HCT116 (cell line): ENCODE measurements at regions not wholly inside any gene's neighbourhood (a gene's known extent, or its start where the extent isn't known, plus 50 kb on each side); places are given as distances from the start of the nearest gene placed in this dataset.

ENCODE experiments used
- ATAC-seq: fragments of 200-7000 bp; cut with Tn5 transposase; 2 replicates; pipeline ENCODE4 v1.9.1; 2020; ENCODE audit warnings: mild to moderate bottlenecking, moderate library complexity
- BruUV-seq: library from RNA; stranded (reverse); fragments of 400-500 nt; replicated peaks from 2 replicates; lab custom pipeline; 2021; lab: Mats Ljungman, UMichigan
- CTCF ChIA-PET: fragments of 300-600 bp; sonication (Branson Sonifier 250); formaldehyde crosslinking; loops from one replicate; lab custom pipeline; 2021; ENCODE audit warnings: antibody characterized with exemption; lab: Charles Lee
- POLR2A ChIA-PET: fragments of 300-600, 350-600 bp; sonication (Branson Sonifier 250); formaldehyde crosslinking; loops from one replicate; lab custom pipeline; 2021; ENCODE audit warnings: antibody characterized with exemption; lab: Charles Lee
- RAD21 ChIA-PET, 2 experiments: fragments of 300-600 bp; sonication (Branson Sonifier 250); formaldehyde crosslinking; loops; one replicate each; lab custom pipeline; 2023; ENCODE audit warnings: low total read pairs in 2 of 2; ENCODE audit not compliant: uncharacterized antibody in 2 of 2, unreplicated experiment in 2 of 2, low non-redundant PET in 1 of 2; lab: Charles Lee
- DNase-seq: peaks from one replicate; pipeline ENCODE4 v3.0.0-alpha.2; 2010; ENCODE audit warnings: low read depth, low spot score
- H2AFZ ChIP-seq: fragments of 200-600 bp; shearing (Covaris generic), sonication (generic); 2 replicates; pipeline ENCODE4 v1.6.1; 2017; ENCODE audit warnings: low read depth, mixed run types, mixed read lengths, antibody characterized with exemption, low read length; ENCODE audit not compliant: poor library complexity, severe bottlenecking
- H3K27ac ChIP-seq: 2 replicates; pipeline ENCODE4 v1.5.1; 2012; ENCODE audit warnings: low read depth, low read length
- H3K27me3 ChIP-seq: fragments of 200-600 bp; sonication (generic); 2 replicates; pipeline ENCODE4 v1.6.1; 2016; ENCODE audit warnings: mixed run types, low read length, mixed read lengths; ENCODE audit not compliant: insufficient read depth
- H3K36me3 ChIP-seq, 2 experiments: fragments of 200-500 bp in 1 of 2; fragments of 200-600 bp in 1 of 2; sonication (Bioruptor generic) in 1 of 2; sonication (generic) in 1 of 2; 2 replicates each; pipeline versions ENCODE4 v1.5.1 to v1.6.1; 2014 to 2016; ENCODE audit warnings: low read length in 2 of 2, inconsistent platforms in 1 of 2, mixed read lengths in 1 of 2, mixed run types in 1 of 2; ENCODE audit not compliant: insufficient read depth in 2 of 2, control insufficient read depth in 1 of 2
- H3K4me1 ChIP-seq, 2 experiments: fragments of 200-600 bp in 1 of 2; sonication (generic) in 1 of 2; 2 replicates each; pipeline versions ENCODE4 v1.5.1 to v1.6.1; 2012 to 2017; ENCODE audit warnings: low read length in 2 of 2, inconsistent platforms in 1 of 2, mild to moderate bottlenecking in 1 of 2, mixed read lengths in 1 of 2, mixed run types in 1 of 2, moderate library complexity in 1 of 2; ENCODE audit not compliant: insufficient read depth in 2 of 2, control insufficient read depth in 1 of 2
- H3K4me2 ChIP-seq: fragments of 200-600 bp; sonication (generic); 2 replicates; pipeline ENCODE4 v1.6.1; 2017; ENCODE audit warnings: mixed run types, low read length, mixed read lengths
- H3K4me3 ChIP-seq, 2 experiments: fragments of 200-600 bp in 1 of 2; sonication (generic) in 1 of 2; replicated peaks in 1 of 2; 2 replicates each; pipeline ENCODE4 v1.5.1; 2011 to 2016; ENCODE audit warnings: low read length in 2 of 2, control low read depth in 1 of 2, low read depth in 1 of 2, mild to moderate bottlenecking in 1 of 2, mixed read lengths in 1 of 2, mixed run types in 1 of 2
- H3K79me2 ChIP-seq: fragments of 200-600 bp; sonication (generic); 2 replicates; pipeline ENCODE4 v1.6.1; 2017; ENCODE audit warnings: mild to moderate bottlenecking, mixed run types, low read length, moderate library complexity, mixed read lengths; ENCODE audit not compliant: insufficient read depth
- H3K9ac ChIP-seq: fragments of 200-600 bp; sonication (generic); 2 replicates; pipeline ENCODE4 v1.6.1; 2016; ENCODE audit warnings: low read length, mixed read lengths
- H3K9me2 ChIP-seq: fragments of 200-600 bp; sonication (generic), shearing (Covaris generic); 2 replicates; pipeline ENCODE4 v1.6.1; 2017; ENCODE audit warnings: mixed run types, mild to moderate bottlenecking, moderate library complexity; ENCODE audit not compliant: insufficient read depth
- H3K9me3 ChIP-seq, 2 experiments: fragments of 200-500 bp in 1 of 2; fragments of 200-600 bp in 1 of 2; sonication (Bioruptor generic) in 1 of 2; sonication (generic) in 1 of 2; 2 replicates each; pipeline ENCODE4 v1.6.1; 2014 to 2017; ENCODE audit warnings: low read length in 2 of 2, mixed read lengths in 2 of 2, inconsistent platforms in 1 of 2, low read depth in 1 of 2, mild to moderate bottlenecking in 1 of 2, mixed run types in 1 of 2, moderate library complexity in 1 of 2; ENCODE audit not compliant: control insufficient read depth in 1 of 2, insufficient read depth in 1 of 2
- H4K20me1 ChIP-seq: fragments of 200-600 bp; sonication (generic), shearing (Covaris generic); 2 replicates; pipeline ENCODE4 v1.6.1; 2017; ENCODE audit warnings: mixed run types, mild to moderate bottlenecking, moderate library complexity; ENCODE audit not compliant: insufficient read depth
- CEBPB ChIP-seq: IDR thresholded peaks from 2 replicates; pipeline ENCODE4 v1.6.1; 2012; ENCODE audit warnings: low read depth
- ELF1 ChIP-seq: IDR thresholded peaks from 2 replicates; pipeline ENCODE4 v1.6.1; 2012; ENCODE audit warnings: low read depth, borderline replicate concordance
- EZH2 ChIP-seq: fragments of 200-600 bp; sonication (generic); IDR thresholded peaks from 2 replicates; pipeline ENCODE4 v1.6.1; 2017; ENCODE audit warnings: antibody characterized with exemption, mixed run types
- EZH2phosphoT487 ChIP-seq: fragments of 200-600 bp; IDR thresholded peaks from 2 replicates; pipeline ENCODE4 v1.6.1; 2018; ENCODE audit warnings: antibody characterized with exemption, borderline replicate concordance
- JUND ChIP-seq: IDR thresholded peaks from 2 replicates; pipeline ENCODE4 v1.6.1; 2012
- POLR2A ChIP-seq: IDR thresholded peaks from 2 replicates; pipeline ENCODE4 v1.7.0; 2011; ENCODE audit warnings: borderline replicate concordance; ENCODE audit not compliant: insufficient read depth, insufficient read length; ENCODE audit errors: extremely low read depth
- POLR2AphosphoS5 ChIP-seq: IDR thresholded peaks from 2 replicates; pipeline ENCODE4 v1.6.1; 2011; ENCODE audit warnings: mild to moderate bottlenecking, low read depth, low read length, moderate library complexity
- RAD21 ChIP-seq: IDR thresholded peaks from 2 replicates; pipeline ENCODE4 v1.6.1; 2012; ENCODE audit warnings: low read depth, mild to moderate bottlenecking
- SP1 ChIP-seq: IDR thresholded peaks from 2 replicates; pipeline ENCODE4 v1.6.1; 2012; ENCODE audit warnings: low read depth
- TCF7L2 ChIP-seq: IDR thresholded peaks from 2 replicates; pipeline ENCODE4 v1.7.0; 2011; ENCODE audit warnings: borderline replicate concordance, inconsistent platforms; ENCODE audit not compliant: insufficient read depth, insufficient read length; ENCODE audit errors: extremely low read depth
- YY1 ChIP-seq: IDR thresholded peaks from 2 replicates; pipeline ENCODE4 v1.6.1; 2011; ENCODE audit warnings: low read length, low read depth, moderate library complexity, mild to moderate bottlenecking; ENCODE audit not compliant: insufficient replicate concordance; ENCODE audit errors: extremely low read depth
- ZFX ChIP-seq: fragments of 450-650 bp; IDR thresholded peaks from 2 replicates; pipeline ENCODE4 v1.6.1; 2017
- ZNF274 ChIP-seq: fragments of 200-500 bp; sonication (Bioruptor generic); IDR thresholded peaks from 2 replicates; pipeline ENCODE4 v1.6.1; 2014; ENCODE audit warnings: mild to moderate bottlenecking, low read depth, low read length, inconsistent platforms
- intact Hi-C: fragments of 100-400 bp; cut with micrococcal nuclease; formaldehyde crosslinking; loops from 2 replicates; pipeline ENCODE4 v1.10.0; 2022
- TF ChIP-seq, protein P1 (sequence below): IDR thresholded peaks from 2 replicates; pipeline ENCODE4 v1.6.1; 2012
- TF ChIP-seq, protein P2 (sequence below): IDR thresholded peaks from 2 replicates; pipeline ENCODE4 v1.6.1; 2012; ENCODE audit warnings: low read depth
- TF ChIP-seq, protein P3 (sequence below), 3 experiments: fragments of 200-600 bp in 1 of 3; sonication (generic) in 1 of 3; IDR thresholded peaks in 2 of 3; conservative IDR thresholded peaks in 1 of 3; 2 replicates each; pipeline ENCODE4 v1.5.1; 2012 to 2017; ENCODE audit warnings: low read depth in 2 of 3, low read length in 2 of 3, antibody characterized with exemption in 1 of 3, borderline replicate concordance in 1 of 3, control low read depth in 1 of 3, mild to moderate bottlenecking in 1 of 3, mixed read lengths in 1 of 3, mixed run types in 1 of 3, moderate library complexity in 1 of 3; ENCODE audit not compliant: insufficient read depth in 1 of 3
- TF ChIP-seq, protein P4 (sequence below): IDR thresholded peaks from 2 replicates; pipeline ENCODE4 v1.6.1; 2012
- TF ChIP-seq, protein P5 (sequence below): IDR thresholded peaks from 2 replicates; pipeline ENCODE4 v1.6.1; 2011; ENCODE audit warnings: mild to moderate bottlenecking, low read length, moderate library complexity; ENCODE audit not compliant: insufficient replicate concordance; ENCODE audit errors: extremely low read depth

GRCh38 chr2:237259201-237259600 lies 154.8 kb downstream of the COL6A3 start:
- CTCF ChIA-PET: no interaction called here

More at GRCh38 chr2:237259201-237259600, 154.8 kb downstream of the COL6A3 start:
- H3K4me3 ChIP-seq: no peak overlapping the region
- intact Hi-C loops: no loop called here
- no TSS peak for BruUV-seq
- H3K9me3 ChIP-seq: no peaks in the 10 kb centered on the region
- no peak overlapping the region for H3K4me2 ChIP-seq
- H3K4me1 ChIP-seq: no peaks in the 10 kb centered on the region
- no peaks in the 10 kb centered on the region for H3K27me3 ChIP-seq
- POLR2A ChIA-PET: no interaction called here
- no peak overlapping the region for H3K9ac ChIP-seq
- no peak overlapping the region for H3K27ac ChIP-seq
- DNase-seq: no peak
- H3K9me2 ChIP-seq: no peaks in the 10 kb centered on the region
- no peaks in the 10 kb centered on the region for H4K20me1 ChIP-seq
- H3K79me2 ChIP-seq: no peaks in the 10 kb centered on the region
- RAD21 ChIA-PET: no interaction called here
- no peak for ATAC-seq
- H2AFZ ChIP-seq: no peak overlapping the region
- TF ChIP-seq, protein P1, sequence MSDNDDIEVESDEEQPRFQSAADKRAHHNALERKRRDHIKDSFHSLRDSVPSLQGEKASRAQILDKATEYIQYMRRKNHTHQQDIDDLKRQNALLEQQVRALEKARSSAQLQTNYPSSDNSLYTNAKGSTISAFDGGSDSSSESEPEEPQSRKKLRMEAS: no peak
- TF ChIP-seq ELF1 (no peak), EZH2 (no peak), SP1 (no peak), POLR2A (no peak), EZH2phosphoT487 (no peak), POLR2AphosphoS5 (no peak), CEBPB (no peak), ZNF274 (no peak), TCF7L2 (no peak), ZFX (no peak), YY1 (no peak), RAD21 (no peak), JUND (no peak)
- TF ChIP-seq, protein P2, sequence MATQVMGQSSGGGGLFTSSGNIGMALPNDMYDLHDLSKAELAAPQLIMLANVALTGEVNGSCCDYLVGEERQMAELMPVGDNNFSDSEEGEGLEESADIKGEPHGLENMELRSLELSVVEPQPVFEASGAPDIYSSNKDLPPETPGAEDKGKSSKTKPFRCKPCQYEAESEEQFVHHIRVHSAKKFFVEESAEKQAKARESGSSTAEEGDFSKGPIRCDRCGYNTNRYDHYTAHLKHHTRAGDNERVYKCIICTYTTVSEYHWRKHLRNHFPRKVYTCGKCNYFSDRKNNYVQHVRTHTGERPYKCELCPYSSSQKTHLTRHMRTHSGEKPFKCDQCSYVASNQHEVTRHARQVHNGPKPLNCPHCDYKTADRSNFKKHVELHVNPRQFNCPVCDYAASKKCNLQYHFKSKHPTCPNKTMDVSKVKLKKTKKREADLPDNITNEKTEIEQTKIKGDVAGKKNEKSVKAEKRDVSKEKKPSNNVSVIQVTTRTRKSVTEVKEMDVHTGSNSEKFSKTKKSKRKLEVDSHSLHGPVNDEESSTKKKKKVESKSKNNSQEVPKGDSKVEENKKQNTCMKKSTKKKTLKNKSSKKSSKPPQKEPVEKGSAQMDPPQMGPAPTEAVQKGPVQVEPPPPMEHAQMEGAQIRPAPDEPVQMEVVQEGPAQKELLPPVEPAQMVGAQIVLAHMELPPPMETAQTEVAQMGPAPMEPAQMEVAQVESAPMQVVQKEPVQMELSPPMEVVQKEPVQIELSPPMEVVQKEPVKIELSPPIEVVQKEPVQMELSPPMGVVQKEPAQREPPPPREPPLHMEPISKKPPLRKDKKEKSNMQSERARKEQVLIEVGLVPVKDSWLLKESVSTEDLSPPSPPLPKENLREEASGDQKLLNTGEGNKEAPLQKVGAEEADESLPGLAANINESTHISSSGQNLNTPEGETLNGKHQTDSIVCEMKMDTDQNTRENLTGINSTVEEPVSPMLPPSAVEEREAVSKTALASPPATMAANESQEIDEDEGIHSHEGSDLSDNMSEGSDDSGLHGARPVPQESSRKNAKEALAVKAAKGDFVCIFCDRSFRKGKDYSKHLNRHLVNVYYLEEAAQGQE: no peak
- TF ChIP-seq, protein P3, sequence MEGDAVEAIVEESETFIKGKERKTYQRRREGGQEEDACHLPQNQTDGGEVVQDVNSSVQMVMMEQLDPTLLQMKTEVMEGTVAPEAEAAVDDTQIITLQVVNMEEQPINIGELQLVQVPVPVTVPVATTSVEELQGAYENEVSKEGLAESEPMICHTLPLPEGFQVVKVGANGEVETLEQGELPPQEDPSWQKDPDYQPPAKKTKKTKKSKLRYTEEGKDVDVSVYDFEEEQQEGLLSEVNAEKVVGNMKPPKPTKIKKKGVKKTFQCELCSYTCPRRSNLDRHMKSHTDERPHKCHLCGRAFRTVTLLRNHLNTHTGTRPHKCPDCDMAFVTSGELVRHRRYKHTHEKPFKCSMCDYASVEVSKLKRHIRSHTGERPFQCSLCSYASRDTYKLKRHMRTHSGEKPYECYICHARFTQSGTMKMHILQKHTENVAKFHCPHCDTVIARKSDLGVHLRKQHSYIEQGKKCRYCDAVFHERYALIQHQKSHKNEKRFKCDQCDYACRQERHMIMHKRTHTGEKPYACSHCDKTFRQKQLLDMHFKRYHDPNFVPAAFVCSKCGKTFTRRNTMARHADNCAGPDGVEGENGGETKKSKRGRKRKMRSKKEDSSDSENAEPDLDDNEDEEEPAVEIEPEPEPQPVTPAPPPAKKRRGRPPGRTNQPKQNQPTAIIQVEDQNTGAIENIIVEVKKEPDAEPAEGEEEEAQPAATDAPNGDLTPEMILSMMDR (IDR thresholded peaks at IDR 0.05 in 2 of 3, conservative IDR thresholded peaks at IDR 0.05 in 1 of 3; ENCODE audit: borderline replicate concordance in 1 of 3, insufficient read depth in 1 of 3, low read depth in 2 of 3, low read length in 2 of 3): no peak
- TF ChIP-seq, protein P4, sequence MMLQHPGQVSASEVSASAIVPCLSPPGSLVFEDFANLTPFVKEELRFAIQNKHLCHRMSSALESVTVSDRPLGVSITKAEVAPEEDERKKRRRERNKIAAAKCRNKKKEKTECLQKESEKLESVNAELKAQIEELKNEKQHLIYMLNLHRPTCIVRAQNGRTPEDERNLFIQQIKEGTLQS: no peak
- TF ChIP-seq, protein P5, sequence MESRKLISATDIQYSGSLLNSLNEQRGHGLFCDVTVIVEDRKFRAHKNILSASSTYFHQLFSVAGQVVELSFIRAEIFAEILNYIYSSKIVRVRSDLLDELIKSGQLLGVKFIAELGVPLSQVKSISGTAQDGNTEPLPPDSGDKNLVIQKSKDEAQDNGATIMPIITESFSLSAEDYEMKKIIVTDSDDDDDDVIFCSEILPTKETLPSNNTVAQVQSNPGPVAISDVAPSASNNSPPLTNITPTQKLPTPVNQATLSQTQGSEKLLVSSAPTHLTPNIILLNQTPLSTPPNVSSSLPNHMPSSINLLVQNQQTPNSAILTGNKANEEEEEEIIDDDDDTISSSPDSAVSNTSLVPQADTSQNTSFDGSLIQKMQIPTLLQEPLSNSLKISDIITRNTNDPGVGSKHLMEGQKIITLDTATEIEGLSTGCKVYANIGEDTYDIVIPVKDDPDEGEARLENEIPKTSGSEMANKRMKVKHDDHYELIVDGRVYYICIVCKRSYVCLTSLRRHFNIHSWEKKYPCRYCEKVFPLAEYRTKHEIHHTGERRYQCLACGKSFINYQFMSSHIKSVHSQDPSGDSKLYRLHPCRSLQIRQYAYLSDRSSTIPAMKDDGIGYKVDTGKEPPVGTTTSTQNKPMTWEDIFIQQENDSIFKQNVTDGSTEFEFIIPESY: no peak
- no peaks in the 10 kb centered on the region for H3K36me3 ChIP-seq
